ENCODE measurements at regions not wholly inside any gene's neighbourhood (a gene's known extent, or its start where the extent isn't known, plus 50 kb on each side); places are given as distances from the start of the nearest gene placed in this dataset.

DNA sequence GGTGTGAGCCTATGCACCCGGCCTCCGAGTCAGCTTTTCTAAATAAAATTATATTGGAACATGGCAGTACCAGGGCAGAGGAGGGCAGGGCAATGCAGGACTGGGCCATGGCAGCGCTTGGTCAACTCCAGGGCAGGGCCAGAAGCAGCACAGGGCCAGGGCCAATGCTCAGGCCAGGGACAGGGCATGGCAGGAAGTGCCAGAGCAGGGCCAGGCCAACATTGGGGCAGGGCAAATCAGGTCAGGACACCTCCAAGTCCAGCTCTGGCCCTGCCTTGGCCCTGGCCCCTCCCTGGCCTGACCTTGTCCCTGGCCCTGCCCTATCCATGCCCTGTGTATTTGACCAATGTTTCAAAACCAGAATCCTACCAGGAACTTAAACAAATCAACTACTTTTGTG, 156.1 kb downstream of the LIPI start:
- Histone ChIP-seq H3K27me3 (ENCODE audit: insufficient read depth, low read length, poor library complexity, severe bottlenecking) (no peaks in the 10 kb centered on the region), H4K20me1 (ENCODE audit: insufficient read depth, low read length, poor library complexity, severe bottlenecking) (no peaks in the 10 kb centered on the region), H3K4me1 (ENCODE audit: insufficient read depth, low read length, poor library complexity, severe bottlenecking) (no peaks in the 10 kb centered on the region), H3K4me3 (ENCODE audit: low read length, poor library complexity, severe bottlenecking) (no peak overlapping the region), H2AFZ (ENCODE audit: low read length) (no peak overlapping the region), H3K4me2 (ENCODE audit: low read depth, low read length, poor library complexity, severe bottlenecking) (no peak overlapping the region), H3K36me3 (ENCODE audit: insufficient read depth, low read length) (no peaks in the 10 kb centered on the region), H3K79me2 (ENCODE audit: insufficient read depth, low read length) (peaks cover 59% of the 10 kb centered on the region), H3F3A (ENCODE audit: low read depth) (no peaks in the 10 kb centered on the region), H3K9me2 (replicated peaks; ENCODE audit: low read depth, low read length) (no peaks in the 10 kb centered on the region), H3K9me3 (ENCODE audit: insufficient read depth, low read depth, low read length) (no peaks in the 10 kb centered on the region), H3K9ac (ENCODE audit: low read depth, low read length, poor library complexity, severe bottlenecking) (no peak overlapping the region)
- TF ChIP-seq, protein P1, sequence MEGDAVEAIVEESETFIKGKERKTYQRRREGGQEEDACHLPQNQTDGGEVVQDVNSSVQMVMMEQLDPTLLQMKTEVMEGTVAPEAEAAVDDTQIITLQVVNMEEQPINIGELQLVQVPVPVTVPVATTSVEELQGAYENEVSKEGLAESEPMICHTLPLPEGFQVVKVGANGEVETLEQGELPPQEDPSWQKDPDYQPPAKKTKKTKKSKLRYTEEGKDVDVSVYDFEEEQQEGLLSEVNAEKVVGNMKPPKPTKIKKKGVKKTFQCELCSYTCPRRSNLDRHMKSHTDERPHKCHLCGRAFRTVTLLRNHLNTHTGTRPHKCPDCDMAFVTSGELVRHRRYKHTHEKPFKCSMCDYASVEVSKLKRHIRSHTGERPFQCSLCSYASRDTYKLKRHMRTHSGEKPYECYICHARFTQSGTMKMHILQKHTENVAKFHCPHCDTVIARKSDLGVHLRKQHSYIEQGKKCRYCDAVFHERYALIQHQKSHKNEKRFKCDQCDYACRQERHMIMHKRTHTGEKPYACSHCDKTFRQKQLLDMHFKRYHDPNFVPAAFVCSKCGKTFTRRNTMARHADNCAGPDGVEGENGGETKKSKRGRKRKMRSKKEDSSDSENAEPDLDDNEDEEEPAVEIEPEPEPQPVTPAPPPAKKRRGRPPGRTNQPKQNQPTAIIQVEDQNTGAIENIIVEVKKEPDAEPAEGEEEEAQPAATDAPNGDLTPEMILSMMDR (conservative IDR thresholded peaks at IDR 0.05; ENCODE audit: low read length), result no peak
- no peak for TF ChIP-seq EZH2phosphoT487 (IDR thresholded peaks at IDR 0.05; ENCODE audit: borderline replicate concordance)

GRCh38 chr21:14050121-14050520, 160.6 kb downstream of the LIPI start:
- Histone ChIP-seq H3K4me1 (ENCODE audit: insufficient read depth, low read length, poor library complexity, severe bottlenecking) (no peaks in the 10 kb centered on the region), H3K9me2 (replicated peaks; ENCODE audit: low read depth, low read length) (no peaks in the 10 kb centered on the region), H3K27me3 (ENCODE audit: insufficient read depth, low read length, poor library complexity, severe bottlenecking) (no peaks in the 10 kb centered on the region), H3F3A (ENCODE audit: low read depth) (no peaks in the 10 kb centered on the region), H2AFZ (ENCODE audit: low read length) (no peak overlapping the region), H3K9me3 (ENCODE audit: insufficient read depth, low read depth, low read length) (no peaks in the 10 kb centered on the region), H3K4me3 (ENCODE audit: low read length, poor library complexity, severe bottlenecking) (no peak overlapping the region), H3K4me2 (ENCODE audit: low read depth, low read length, poor library complexity, severe bottlenecking) (no peak overlapping the region), H4K20me1 (ENCODE audit: insufficient read depth, low read length, poor library complexity, severe bottlenecking) (peaks cover 3% of the 10 kb centered on the region), H3K79me2 (ENCODE audit: insufficient read depth, low read length) (peaks cover 64% of the 10 kb centered on the region), H3K9ac (ENCODE audit: low read depth, low read length, poor library complexity, severe bottlenecking) (no peak overlapping the region), H3K36me3 (ENCODE audit: insufficient read depth, low read length) (no peaks in the 10 kb centered on the region)
- TF ChIP-seq, protein P1 (conservative IDR thresholded peaks at IDR 0.05; ENCODE audit: low read length), result no peak
- no peak for TF ChIP-seq EZH2phosphoT487 (IDR thresholded peaks at IDR 0.05; ENCODE audit: borderline replicate concordance)

DNA sequence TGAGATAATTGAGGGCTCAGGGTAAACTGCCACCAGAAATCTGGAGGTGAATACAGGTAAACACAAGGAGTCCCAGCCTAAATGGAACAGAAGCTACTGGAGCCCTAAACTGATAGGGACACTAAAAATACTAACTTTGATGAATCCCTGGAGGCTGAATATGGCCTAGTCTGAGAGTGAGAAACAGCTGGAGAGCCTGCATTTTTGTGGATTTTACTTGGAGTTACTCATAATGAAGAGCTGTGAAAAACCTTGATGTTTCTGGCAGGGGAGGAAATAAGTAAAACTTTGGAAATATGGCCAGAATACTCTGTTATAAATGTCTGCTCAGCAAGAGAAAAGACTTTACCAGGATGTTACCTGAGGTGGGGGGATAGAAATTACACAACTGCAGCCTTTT, 164.4 kb downstream of the LIPI start:
- no peaks in the 10 kb centered on the region for H3K27me3 ChIP-seq (ENCODE audit: insufficient read depth, low read length, poor library complexity, severe bottlenecking)
- peaks cover 59% of the 10 kb centered on the region for H3K79me2 ChIP-seq (ENCODE audit: insufficient read depth, low read length)
- no peaks in the 10 kb centered on the region for H3K9me3 ChIP-seq (ENCODE audit: insufficient read depth, low read depth, low read length)
- no peak overlapping the region for H2AFZ ChIP-seq (ENCODE audit: low read length)
- TF ChIP-seq, protein P1 (conservative IDR thresholded peaks at IDR 0.05; ENCODE audit: low read length), result no peak
- no peak for TF ChIP-seq EZH2phosphoT487 (IDR thresholded peaks at IDR 0.05; ENCODE audit: borderline replicate concordance)
- H3K36me3 ChIP-seq (ENCODE audit: insufficient read depth, low read length), result no peaks in the 10 kb centered on the region
- no peaks in the 10 kb centered on the region for H3F3A ChIP-seq (ENCODE audit: low read depth)
- no peaks in the 10 kb centered on the region for H3K4me1 ChIP-seq (ENCODE audit: insufficient read depth, low read length, poor library complexity, severe bottlenecking)
- no peak overlapping the region for H3K9ac ChIP-seq (ENCODE audit: low read depth, low read length, poor library complexity, severe bottlenecking)
- no peak overlapping the region for H3K4me2 ChIP-seq (ENCODE audit: low read depth, low read length, poor library complexity, severe bottlenecking)
- peaks cover 11% of the 10 kb centered on the region for H4K20me1 ChIP-seq (ENCODE audit: insufficient read depth, low read length, poor library complexity, severe bottlenecking)
- H3K9me2 ChIP-seq (replicated peaks; ENCODE audit: low read depth, low read length), result no peaks in the 10 kb centered on the region
- H3K4me3 ChIP-seq (ENCODE audit: low read length, poor library complexity, severe bottlenecking), result no peak overlapping the region

All from Loucy (cell line).